GM12878 (cell line): ENCODE measurements at regions not wholly inside any gene's neighbourhood (a gene's known extent, or its start where the extent isn't known, plus 50 kb on each side); places are given as distances from the start of the nearest gene placed in this dataset.

Experiments
- ATAC-seq: fragments of 200-7000 bp; cut with Tn5 transposase; 3 replicates; pipeline ENCODE4 v1.9.1; 2020; ENCODE audit warnings: mild to moderate bottlenecking, moderate library complexity
- BruUV-seq: library from RNA; stranded (reverse); fragments of 400-500 nt; replicated peaks from 2 replicates; lab custom pipeline; 2021; lab: Mats Ljungman, UMichigan
- CTCF ChIA-PET: fragments of 300-600 bp; sonication (Branson Sonifier 250); formaldehyde crosslinking; extraction: SDS; loops from one replicate; lab custom pipeline; 2021; ENCODE audit warnings: inconsistent platforms; lab: Yijun Ruan, JAX
- POLR2A ChIA-PET: fragments of 350-600 bp; formaldehyde crosslinking; extraction: SDS; loops from one replicate; lab custom pipeline; 2021; ENCODE audit warnings: inconsistent platforms; lab: Charles Lee
- RAD21 ChIA-PET: fragments of 300-600 bp; sonication (Branson Sonifier 250); formaldehyde crosslinking; loops from one replicate; lab custom pipeline; 2023; ENCODE audit warnings: antibody characterized with exemption; ENCODE audit not compliant: unreplicated experiment; lab: Charles Lee
- SMC1A ChIA-PET: fragments of 300-600 bp; sonication (Branson Sonifier 250); formaldehyde crosslinking; loops from one replicate; lab custom pipeline; 2023; ENCODE audit not compliant: unreplicated experiment, uncharacterized antibody; lab: Charles Lee
- DNase-seq: peaks from one replicate; pipeline ENCODE4 v3.0.0-alpha.2; 2011; ENCODE audit warnings: low read depth, low spot score
- FAIRE-seq: peaks from 3 replicates; lab custom pipeline; 2011; peaks lifted over from hg19 to GRCh38; lab: Jason Lieb, UNC
- H2AFZ ChIP-seq: 2 replicates; pipeline ENCODE4 v1.6.0; 2011; ENCODE audit warnings: low read depth, low read length, control low read depth; ENCODE audit not compliant: control insufficient read depth
- H3K27ac ChIP-seq: 2 replicates; pipeline ENCODE4 v1.5.1; 2011; ENCODE audit warnings: control low read depth; ENCODE audit not compliant: control insufficient read depth, insufficient read depth
- H3K27me3 ChIP-seq, 2 experiments: replicated peaks in 1 of 2; 2 replicates each; pipeline versions ENCODE4 v1.6.0 to v1.6.1; 2011; ENCODE audit warnings: low read length in 1 of 2; ENCODE audit not compliant: control insufficient read depth in 2 of 2, insufficient read depth in 2 of 2
- H3K36me3 ChIP-seq, 2 experiments: 2 replicates each; pipeline ENCODE4 v1.5.1; 2011; ENCODE audit warnings: low read length in 1 of 2; ENCODE audit not compliant: control insufficient read depth in 2 of 2, insufficient read depth in 2 of 2
- H3K4me1 ChIP-seq: 2 replicates; pipeline ENCODE4 v1.6.1; 2011; ENCODE audit warnings: mild to moderate bottlenecking, low read length, moderate library complexity, mixed read lengths; ENCODE audit not compliant: control insufficient read depth, insufficient read depth
- H3K4me2 ChIP-seq: 2 replicates; pipeline ENCODE4 v1.6.0; 2011; ENCODE audit warnings: control low read depth; ENCODE audit not compliant: control insufficient read depth, insufficient read depth
- H3K4me3 ChIP-seq: fragments of 200-600 bp; sonication (generic); 2 replicates; pipeline ENCODE4 v1.5.1; 2016
- H3K79me2 ChIP-seq: 2 replicates; pipeline ENCODE4 v1.6.0; 2011; ENCODE audit warnings: low read length; ENCODE audit not compliant: control insufficient read depth, insufficient read depth
- H3K9ac ChIP-seq: 2 replicates; pipeline ENCODE4 v1.8.0; 2011; ENCODE audit warnings: low read length, control low read depth, mixed read lengths; ENCODE audit not compliant: control insufficient read depth, insufficient read depth
- H3K9me3 ChIP-seq: replicated peaks from 3 replicates; pipeline ENCODE4 v1.5.1; 2011; ENCODE audit warnings: mild to moderate bottlenecking, low read length; ENCODE audit not compliant: control insufficient read depth, insufficient read depth
- H4K20me1 ChIP-seq: 2 replicates; pipeline ENCODE4 v1.6.0; 2011; ENCODE audit not compliant: control insufficient read depth, insufficient read depth
- ASH2L ChIP-seq: fragments of 300-600, 200-600 bp; sonication (generic); IDR thresholded peaks from 2 replicates; pipeline ENCODE4 v1.6.1; 2017; ENCODE audit warnings: low read depth, mild to moderate bottlenecking, borderline replicate concordance
- BHLHE40 ChIP-seq, 2 experiments: fragments of 450-650 bp in 1 of 2; IDR thresholded peaks; 2 replicates each; pipeline ENCODE4 v1.6.1; 2011 to 2017; ENCODE audit warnings: low read depth in 2 of 2, borderline replicate concordance in 1 of 2, improper control_type of control experiment in 1 of 2, low read length in 1 of 2, mild to moderate bottlenecking in 1 of 2
- IKZF1 ChIP-seq: fragments of 450-650 bp; conservative IDR thresholded peaks from 2 replicates; pipeline ENCODE4 v1.6.1; 2017; ENCODE audit warnings: antibody characterized with exemption, mild to moderate bottlenecking
- JUNB ChIP-seq: IDR thresholded peaks from 2 replicates; pipeline ENCODE4 v1.6.1; 2016; ENCODE audit warnings: antibody characterized with exemption, mild to moderate bottlenecking
- KDM1A ChIP-seq: fragments of 200-600 bp; sonication (generic); IDR thresholded peaks from 2 replicates; pipeline ENCODE4 v1.6.1; 2016; ENCODE audit warnings: borderline replicate concordance
- MEF2A ChIP-seq: IDR thresholded peaks from 2 replicates; pipeline ENCODE4 v1.6.1; 2011; ENCODE audit warnings: low read depth, mild to moderate bottlenecking, low read length, moderate library complexity; ENCODE audit not compliant: insufficient read depth
- MLLT1 ChIP-seq: fragments of 450-650 bp; IDR thresholded peaks from 2 replicates; pipeline ENCODE4 v1.6.1; 2016; ENCODE audit warnings: mild to moderate bottlenecking
- NFIC ChIP-seq: IDR thresholded peaks from 2 replicates; pipeline ENCODE4 v1.6.1; 2012; ENCODE audit warnings: low read depth, mild to moderate bottlenecking, inconsistent platforms, low read length, moderate library complexity
- NFYB ChIP-seq: IDR thresholded peaks from 2 replicates; pipeline ENCODE4 v1.6.1; 2011; ENCODE audit warnings: low read depth, mild to moderate bottlenecking, low read length, improper control_type of control experiment, moderate library complexity; ENCODE audit not compliant: insufficient read depth
- NR2C2 ChIP-seq: IDR thresholded peaks from 2 replicates; pipeline ENCODE4 v1.6.1; 2011; ENCODE audit warnings: borderline replicate concordance, low read depth; ENCODE audit not compliant: control insufficient read depth, insufficient read length
- PAX5 ChIP-seq: IDR thresholded peaks from 2 replicates; pipeline ENCODE4 v1.6.1; 2011; ENCODE audit warnings: low read depth, low read length, borderline replicate concordance
- RFX5 ChIP-seq: IDR thresholded peaks from 2 replicates; pipeline ENCODE4 v1.6.1; 2011; ENCODE audit warnings: low read depth, low read length, improper control_type of control experiment
- SPI1 ChIP-seq: IDR thresholded peaks from 2 replicates; pipeline ENCODE4 v1.6.1; 2011; ENCODE audit warnings: low read depth, mild to moderate bottlenecking, low read length, moderate library complexity, borderline replicate concordance; ENCODE audit not compliant: insufficient read depth
- USF1 ChIP-seq: IDR thresholded peaks from 2 replicates; pipeline ENCODE4 v1.6.1; 2011; ENCODE audit warnings: borderline replicate concordance, low read depth, mild to moderate bottlenecking, moderate library complexity, mixed read lengths, low read length; ENCODE audit not compliant: insufficient read depth; ENCODE audit errors: extremely low read length
- YY1 ChIP-seq: IDR thresholded peaks from 2 replicates; pipeline ENCODE4 v1.6.1; 2011; ENCODE audit warnings: low read depth, mild to moderate bottlenecking, low read length
- WGBS: methylation state at CpG from one replicate; pipeline ENCODE4 v1.1.6; 2016; ENCODE audit warnings: low lambda C conversion rate; ENCODE audit not compliant: insufficient replicate concordance, insufficient coverage; ENCODE audit errors: missing lambda C conversion rate; 5-methylcytosine and 5-hydroxymethylcytosine counted together
- in situ Hi-C: fragments of 300-500 bp; cut with MboI; formaldehyde crosslinking; loops from 9 replicates; pipeline ENCODE4 v1.14.3; 2018; ENCODE audit warnings: mixed read lengths
- intact Hi-C: fragments of 100-400 bp; cut with micrococcal nuclease; formaldehyde crosslinking; loops from one replicate; pipeline ENCODE4 v1.14.2; 2022; ENCODE audit not compliant: unreplicated experiment
- TF ChIP-seq, protein P1 (sequence below): IDR thresholded peaks from 2 replicates; pipeline ENCODE4 v1.6.1; 2011; ENCODE audit warnings: low read depth, mild to moderate bottlenecking, low read length, moderate library complexity, borderline replicate concordance; ENCODE audit errors: extremely low read depth
- TF ChIP-seq, protein P2 (sequence below): IDR thresholded peaks from 2 replicates; pipeline ENCODE4 v1.6.1; 2012; ENCODE audit warnings: low read depth, low read length, improper control_type of control experiment
- TF ChIP-seq, protein P3 (sequence below): IDR thresholded peaks from 2 replicates; pipeline ENCODE4 v1.6.1; 2012; ENCODE audit warnings: mild to moderate bottlenecking, low read depth, low read length

DNA sequence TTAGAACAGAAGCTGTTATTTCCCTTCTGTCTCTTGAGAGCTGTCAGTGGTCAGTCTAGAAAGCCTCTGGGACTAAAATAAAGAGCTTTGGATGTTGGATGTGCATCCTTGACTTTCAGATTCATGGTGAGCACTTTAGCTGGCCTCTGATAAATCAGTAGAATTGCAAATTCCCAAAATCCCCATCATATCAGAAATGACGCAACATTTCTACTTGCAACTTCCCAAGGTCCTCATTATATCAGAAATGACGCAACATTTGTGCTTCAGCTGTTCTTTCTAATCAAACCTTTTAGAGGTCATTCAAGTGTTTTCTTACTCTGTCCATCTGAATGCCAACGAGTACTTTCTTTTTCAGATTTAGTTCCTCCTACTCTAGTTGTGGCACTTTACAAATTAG is 167.3 kb upstream of the MOCS2 start:
- H3K36me3 ChIP-seq: no peaks in the 10 kb centered on the region
- 48% methylated on average over 3 of the region's 3 CpGs for WGBS
- H3K27ac ChIP-seq: no peak overlapping the region
- ChIA-PET CTCF (no interaction called here), SMC1A (no interaction called here), POLR2A (no interaction called here), RAD21 (no interaction called here)
- H2AFZ ChIP-seq: no peak overlapping the region
- H3K4me1 ChIP-seq: no peaks in the 10 kb centered on the region
- BruUV-seq: no TSS peak
- in situ Hi-C loops (no loop called here), intact Hi-C loops (no loop called here)
- no peaks in the 10 kb centered on the region for H3K79me2 ChIP-seq
- ATAC-seq (no peak), DNase-seq (no peak), FAIRE-seq (no peak)
- H4K20me1 ChIP-seq: no peaks in the 10 kb centered on the region
- H3K4me2 ChIP-seq: no peak overlapping the region
- no peak overlapping the region for H3K4me3 ChIP-seq
- H3K9ac ChIP-seq: no peak overlapping the region
- H3K27me3 ChIP-seq: no peaks in the 10 kb centered on the region
- H3K9me3 ChIP-seq: no peaks in the 10 kb centered on the region
- no peak for TF ChIP-seq USF1
- TF ChIP-seq, protein P1, sequence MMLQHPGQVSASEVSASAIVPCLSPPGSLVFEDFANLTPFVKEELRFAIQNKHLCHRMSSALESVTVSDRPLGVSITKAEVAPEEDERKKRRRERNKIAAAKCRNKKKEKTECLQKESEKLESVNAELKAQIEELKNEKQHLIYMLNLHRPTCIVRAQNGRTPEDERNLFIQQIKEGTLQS: no peak
- no peak for TF ChIP-seq NFYB
- no peak for TF ChIP-seq BHLHE40 (IDR thresholded peaks at IDR 0.05; ENCODE audit: borderline replicate concordance in 1 of 2, low read depth in 2 of 2, low read length in 1 of 2)
- no peak for TF ChIP-seq MEF2A
- TF ChIP-seq KDM1A: no peak
- no peak for TF ChIP-seq RFX5
- no peak for TF ChIP-seq SPI1
- no peak for TF ChIP-seq JUNB
- TF ChIP-seq MLLT1: no peak
- no peak for TF ChIP-seq YY1
- TF ChIP-seq IKZF1: no peak
- no peak for TF ChIP-seq PAX5
- TF ChIP-seq, protein P2, sequence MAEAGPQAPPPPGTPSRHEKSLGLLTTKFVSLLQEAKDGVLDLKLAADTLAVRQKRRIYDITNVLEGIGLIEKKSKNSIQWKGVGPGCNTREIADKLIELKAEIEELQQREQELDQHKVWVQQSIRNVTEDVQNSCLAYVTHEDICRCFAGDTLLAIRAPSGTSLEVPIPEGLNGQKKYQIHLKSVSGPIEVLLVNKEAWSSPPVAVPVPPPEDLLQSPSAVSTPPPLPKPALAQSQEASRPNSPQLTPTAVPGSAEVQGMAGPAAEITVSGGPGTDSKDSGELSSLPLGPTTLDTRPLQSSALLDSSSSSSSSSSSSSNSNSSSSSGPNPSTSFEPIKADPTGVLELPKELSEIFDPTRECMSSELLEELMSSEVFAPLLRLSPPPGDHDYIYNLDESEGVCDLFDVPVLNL: no peak
- no peak for TF ChIP-seq ASH2L
- TF ChIP-seq NFIC: no peak
- no peak for TF ChIP-seq NR2C2
- TF ChIP-seq, protein P3, sequence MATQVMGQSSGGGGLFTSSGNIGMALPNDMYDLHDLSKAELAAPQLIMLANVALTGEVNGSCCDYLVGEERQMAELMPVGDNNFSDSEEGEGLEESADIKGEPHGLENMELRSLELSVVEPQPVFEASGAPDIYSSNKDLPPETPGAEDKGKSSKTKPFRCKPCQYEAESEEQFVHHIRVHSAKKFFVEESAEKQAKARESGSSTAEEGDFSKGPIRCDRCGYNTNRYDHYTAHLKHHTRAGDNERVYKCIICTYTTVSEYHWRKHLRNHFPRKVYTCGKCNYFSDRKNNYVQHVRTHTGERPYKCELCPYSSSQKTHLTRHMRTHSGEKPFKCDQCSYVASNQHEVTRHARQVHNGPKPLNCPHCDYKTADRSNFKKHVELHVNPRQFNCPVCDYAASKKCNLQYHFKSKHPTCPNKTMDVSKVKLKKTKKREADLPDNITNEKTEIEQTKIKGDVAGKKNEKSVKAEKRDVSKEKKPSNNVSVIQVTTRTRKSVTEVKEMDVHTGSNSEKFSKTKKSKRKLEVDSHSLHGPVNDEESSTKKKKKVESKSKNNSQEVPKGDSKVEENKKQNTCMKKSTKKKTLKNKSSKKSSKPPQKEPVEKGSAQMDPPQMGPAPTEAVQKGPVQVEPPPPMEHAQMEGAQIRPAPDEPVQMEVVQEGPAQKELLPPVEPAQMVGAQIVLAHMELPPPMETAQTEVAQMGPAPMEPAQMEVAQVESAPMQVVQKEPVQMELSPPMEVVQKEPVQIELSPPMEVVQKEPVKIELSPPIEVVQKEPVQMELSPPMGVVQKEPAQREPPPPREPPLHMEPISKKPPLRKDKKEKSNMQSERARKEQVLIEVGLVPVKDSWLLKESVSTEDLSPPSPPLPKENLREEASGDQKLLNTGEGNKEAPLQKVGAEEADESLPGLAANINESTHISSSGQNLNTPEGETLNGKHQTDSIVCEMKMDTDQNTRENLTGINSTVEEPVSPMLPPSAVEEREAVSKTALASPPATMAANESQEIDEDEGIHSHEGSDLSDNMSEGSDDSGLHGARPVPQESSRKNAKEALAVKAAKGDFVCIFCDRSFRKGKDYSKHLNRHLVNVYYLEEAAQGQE: no peak
